ENCODE measurements at regions not wholly inside any gene's neighbourhood (a gene's known extent, or its start where the extent isn't known, plus 50 kb on each side); places are given as distances from the start of the nearest gene placed in this dataset.

DNA sequence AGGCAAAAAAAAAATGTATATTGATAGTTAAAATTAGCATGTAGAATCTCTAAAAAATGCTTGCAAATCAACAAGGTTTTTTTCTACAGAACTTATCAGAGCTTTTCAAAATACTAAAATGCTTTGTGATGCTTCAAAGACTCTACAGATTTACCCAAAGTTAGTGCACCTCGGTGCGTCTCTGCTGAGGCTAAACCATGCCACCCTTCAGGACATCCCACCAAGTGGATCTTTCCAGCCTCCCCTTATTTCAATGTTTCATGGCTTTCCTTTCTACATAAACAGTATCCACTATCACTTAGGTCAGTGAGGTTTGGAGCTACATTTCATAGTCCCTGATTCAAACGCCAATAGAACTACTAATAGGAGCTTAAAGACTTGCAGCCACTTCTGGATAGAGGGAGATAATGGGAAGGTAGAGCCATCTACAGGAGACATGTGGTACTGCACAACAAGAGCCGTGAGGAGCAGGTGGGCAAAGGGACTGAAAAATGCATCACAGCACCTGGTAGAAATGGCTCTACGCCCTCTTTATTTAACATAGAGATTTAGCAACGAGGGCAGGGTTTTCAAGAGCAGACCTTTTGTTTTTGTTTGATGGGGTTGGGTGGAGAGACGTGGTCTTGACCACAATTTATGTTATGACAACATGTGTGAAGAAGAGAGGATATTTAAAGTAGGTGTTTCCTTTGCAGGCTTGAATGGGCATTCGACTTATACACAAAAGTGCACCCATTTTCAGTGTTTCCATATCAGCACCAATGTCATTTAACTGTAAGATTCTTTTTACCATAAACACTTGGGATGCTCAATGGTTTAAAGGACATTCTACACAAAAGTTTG is 56.1 kb upstream of the SLC35G4 start:
- Mint-ChIP-seq H3K27me3 (peaks cover 22% of the 10 kb centered on the region), H3K4me3 (ENCODE audit: low read depth) (no peak overlapping the region), H3K36me3 (ENCODE audit: insufficient read depth) (no peaks in the 10 kb centered on the region), H3K4me1 (ENCODE audit: low read depth) (no peaks in the 10 kb centered on the region), H3K27ac (no peak overlapping the region), H3K9me3 (ENCODE audit: low read depth) (no peaks in the 10 kb centered on the region)
- TF ChIP-seq, protein P1, sequence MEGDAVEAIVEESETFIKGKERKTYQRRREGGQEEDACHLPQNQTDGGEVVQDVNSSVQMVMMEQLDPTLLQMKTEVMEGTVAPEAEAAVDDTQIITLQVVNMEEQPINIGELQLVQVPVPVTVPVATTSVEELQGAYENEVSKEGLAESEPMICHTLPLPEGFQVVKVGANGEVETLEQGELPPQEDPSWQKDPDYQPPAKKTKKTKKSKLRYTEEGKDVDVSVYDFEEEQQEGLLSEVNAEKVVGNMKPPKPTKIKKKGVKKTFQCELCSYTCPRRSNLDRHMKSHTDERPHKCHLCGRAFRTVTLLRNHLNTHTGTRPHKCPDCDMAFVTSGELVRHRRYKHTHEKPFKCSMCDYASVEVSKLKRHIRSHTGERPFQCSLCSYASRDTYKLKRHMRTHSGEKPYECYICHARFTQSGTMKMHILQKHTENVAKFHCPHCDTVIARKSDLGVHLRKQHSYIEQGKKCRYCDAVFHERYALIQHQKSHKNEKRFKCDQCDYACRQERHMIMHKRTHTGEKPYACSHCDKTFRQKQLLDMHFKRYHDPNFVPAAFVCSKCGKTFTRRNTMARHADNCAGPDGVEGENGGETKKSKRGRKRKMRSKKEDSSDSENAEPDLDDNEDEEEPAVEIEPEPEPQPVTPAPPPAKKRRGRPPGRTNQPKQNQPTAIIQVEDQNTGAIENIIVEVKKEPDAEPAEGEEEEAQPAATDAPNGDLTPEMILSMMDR (IDR thresholded peaks at IDR 0.05; ENCODE audit: unreplicated experiment): peak; percentile 84
- peak; percentile 34 for DNase-seq (ENCODE audit: low spot score, unreplicated experiment)

DNA sequence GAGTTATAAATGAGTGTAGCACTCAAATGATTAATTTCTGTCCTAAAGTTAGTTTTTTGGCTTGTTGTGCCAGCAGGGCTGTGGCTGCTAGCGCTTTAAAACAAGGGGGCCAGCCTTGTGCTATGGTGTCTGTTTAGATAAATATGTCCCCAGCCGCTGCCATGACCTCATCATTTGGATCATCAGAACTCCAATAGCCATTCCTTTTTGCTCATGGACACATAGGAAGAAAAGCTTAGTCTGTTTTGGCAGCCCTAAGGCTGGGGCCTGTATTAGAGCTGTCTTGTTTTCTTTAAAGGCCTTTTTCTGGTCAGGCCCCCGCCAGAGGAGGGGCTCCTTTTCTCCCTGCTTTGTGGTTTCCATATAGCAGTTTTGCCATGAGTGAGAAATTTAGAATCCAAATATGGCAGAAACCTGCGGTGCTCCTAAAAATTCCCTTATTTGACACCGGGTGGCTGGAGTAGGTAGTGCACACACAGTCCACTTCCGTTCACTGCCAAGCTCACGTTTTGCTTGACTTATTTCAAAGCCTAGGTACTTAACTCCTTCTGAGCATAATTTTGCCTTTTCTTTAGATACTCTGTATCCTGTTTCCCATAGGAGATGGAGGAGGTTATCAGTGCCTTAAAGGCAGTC is 60.4 kb upstream of the SLC35G4 start:
- no peak for DNase-seq (ENCODE audit: low spot score, unreplicated experiment)
- TF ChIP-seq, protein P1 (IDR thresholded peaks at IDR 0.05; ENCODE audit: unreplicated experiment): peak; percentile 36
- H3K9me3 Mint-ChIP-seq (ENCODE audit: low read depth): peaks cover 15% of the 10 kb centered on the region
- H3K27ac Mint-ChIP-seq: no peak overlapping the region
- no peak overlapping the region for H3K4me3 Mint-ChIP-seq (ENCODE audit: low read depth)
- no peaks in the 10 kb centered on the region for H3K4me1 Mint-ChIP-seq (ENCODE audit: low read depth)
- peaks cover 2% of the 10 kb centered on the region for H3K36me3 Mint-ChIP-seq (ENCODE audit: insufficient read depth)
- peaks cover 17% of the 10 kb centered on the region for H3K27me3 Mint-ChIP-seq

DNA sequence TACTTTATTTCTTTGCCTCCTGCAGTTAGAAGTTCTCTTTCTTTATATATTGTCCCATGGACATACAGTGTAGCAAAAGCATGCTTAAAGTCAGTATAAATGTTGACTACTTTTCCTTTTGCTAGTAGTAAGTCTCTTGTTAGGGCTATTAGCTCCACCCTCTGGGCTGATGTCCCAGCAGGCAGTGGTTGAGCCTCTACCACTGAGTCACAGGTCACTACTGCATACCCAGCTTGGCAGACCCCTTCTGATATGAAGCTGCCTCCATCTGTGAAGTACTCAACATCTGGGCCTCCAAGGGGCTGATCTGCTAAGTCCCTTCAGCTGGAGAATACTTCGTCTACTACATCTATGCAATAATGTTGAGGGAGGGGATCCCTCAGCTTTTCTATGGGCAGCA is 61.0 kb upstream of the SLC35G4 start:
- TF ChIP-seq, protein P1 (IDR thresholded peaks at IDR 0.05; ENCODE audit: unreplicated experiment): no peak
- Mint-ChIP-seq H3K27me3 (peaks cover 15% of the 10 kb centered on the region), H3K36me3 (ENCODE audit: insufficient read depth) (peaks cover 2% of the 10 kb centered on the region), H3K9me3 (ENCODE audit: low read depth) (peaks cover 19% of the 10 kb centered on the region), H3K4me1 (ENCODE audit: low read depth) (no peaks in the 10 kb centered on the region), H3K27ac (no peak overlapping the region), H3K4me3 (ENCODE audit: low read depth) (no peak overlapping the region)
- DNase-seq (ENCODE audit: low spot score, unreplicated experiment): no peak

- Mint-ChIP-seq H3K27me3 (no peaks in the 10 kb centered on the region), H3K4me3 (ENCODE audit: low read depth) (no peak overlapping the region), H3K36me3 (ENCODE audit: insufficient read depth) (peaks cover 2% of the 10 kb centered on the region), H3K9me3 (ENCODE audit: low read depth) (peaks cover 20% of the 10 kb centered on the region), H3K4me1 (ENCODE audit: low read depth) (no peaks in the 10 kb centered on the region), H3K27ac (no peak overlapping the region)
- TF ChIP-seq, protein P1 (IDR thresholded peaks at IDR 0.05; ENCODE audit: unreplicated experiment): no peak
- no peak for DNase-seq (ENCODE audit: low spot score, unreplicated experiment)
These were observed 65.2 kb upstream of the SLC35G4 start for GRCh38 chr18:11544060-11544633.

DNA sequence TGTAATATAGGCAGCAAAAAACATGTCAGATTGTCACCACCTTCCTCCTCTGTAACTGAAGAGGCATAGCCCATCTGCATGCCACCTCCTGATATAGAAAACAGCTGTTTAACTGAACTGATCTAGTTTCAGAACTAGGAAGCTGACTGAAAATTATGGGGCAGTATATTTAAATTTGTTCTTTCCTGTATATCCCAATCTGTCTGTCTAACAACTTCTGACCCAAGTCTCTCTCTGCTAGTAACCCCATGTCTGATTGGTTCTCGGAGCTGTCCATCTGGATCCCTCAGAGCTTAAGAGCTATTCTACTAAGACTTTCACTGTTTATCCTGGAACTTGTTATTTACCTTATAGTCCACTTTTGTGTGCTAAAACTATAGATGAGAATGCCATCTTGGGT is 68.2 kb upstream of the SLC35G4 start:
- no peak overlapping the region for H3K27ac Mint-ChIP-seq
- no peak for DNase-seq (ENCODE audit: low spot score, unreplicated experiment)

More for the DNA sequence above, 68.2 kb upstream of the SLC35G4 start:
- TF ChIP-seq, protein P1 (IDR thresholded peaks at IDR 0.05; ENCODE audit: unreplicated experiment): no peak
- Mint-ChIP-seq H3K9me3 (ENCODE audit: low read depth) (peaks cover 20% of the 10 kb centered on the region), H3K4me1 (ENCODE audit: low read depth) (no peaks in the 10 kb centered on the region), H3K36me3 (ENCODE audit: insufficient read depth) (peaks cover 2% of the 10 kb centered on the region), H3K27me3 (no peaks in the 10 kb centered on the region), H3K4me3 (ENCODE audit: low read depth) (no peak overlapping the region)

Data from progenitor cell of endocrine pancreas (in vitro differentiated cells).